ENCODE measurements at regions not wholly inside any gene's neighbourhood (a gene's known extent, or its start where the extent isn't known, plus 50 kb on each side); places are given as distances from the start of the nearest gene placed in this dataset.

- peak; percentile 69 for FAIRE-seq
- TF ChIP-seq POLR2A (IDR thresholded peaks at IDR 0.05; ENCODE audit: low read depth, low read length): no peak
- no peak for TF ChIP-seq PAX5 (IDR thresholded peaks at IDR 0.05; ENCODE audit: insufficient read depth, low read length, severe bottlenecking)
- TF ChIP-seq TAF1 (IDR thresholded peaks at IDR 0.05; ENCODE audit: low read depth, low read length): no peak
- TF ChIP-seq SPI1 (IDR thresholded peaks at IDR 0.05; ENCODE audit: low read depth, low read length): peak; percentile 56
- no peak for TF ChIP-seq POU2F2 (IDR thresholded peaks at IDR 0.05; ENCODE audit: low read depth, low read length)
- no peak for TF ChIP-seq POLR2AphosphoS5 (IDR thresholded peaks at IDR 0.05; ENCODE audit: low read depth, low read length)
- peak; percentile 15 for DNase-seq (ENCODE audit: insufficient read length, low spot score)
Measured at GRCh38 chr11:15819679-15820286, 536.6 kb downstream of the SOX6 start.

GRCh38 chr11:15821451-15821850 lies 534.9 kb downstream of the SOX6 start:
- DNase-seq (ENCODE audit: insufficient read length, low spot score) (no peak), FAIRE-seq (no peak)
- no peak for TF ChIP-seq SPI1 (IDR thresholded peaks at IDR 0.05; ENCODE audit: low read depth, low read length)
- no peak for TF ChIP-seq TAF1 (IDR thresholded peaks at IDR 0.05; ENCODE audit: low read depth, low read length)

- DNase-seq (ENCODE audit: insufficient read length, low spot score) (no peak), FAIRE-seq (no peak)
- TF ChIP-seq PAX5 (IDR thresholded peaks at IDR 0.05; ENCODE audit: insufficient read depth, low read length, severe bottlenecking) (no peak), TAF1 (IDR thresholded peaks at IDR 0.05; ENCODE audit: low read depth, low read length) (no peak), SPI1 (IDR thresholded peaks at IDR 0.05; ENCODE audit: low read depth, low read length) (no peak)
Measured at GRCh38 chr11:15824060-15824459, 532.3 kb downstream of the SOX6 start.

- no peak for DNase-seq (ENCODE audit: insufficient read length, low spot score)
- TF ChIP-seq TAF1 (IDR thresholded peaks at IDR 0.05; ENCODE audit: low read depth, low read length) (no peak), SPI1 (IDR thresholded peaks at IDR 0.05; ENCODE audit: low read depth, low read length) (no peak), POLR2A (IDR thresholded peaks at IDR 0.05; ENCODE audit: low read depth, low read length) (no peak), POLR2AphosphoS5 (IDR thresholded peaks at IDR 0.05; ENCODE audit: low read depth, low read length) (no peak), POU2F2 (IDR thresholded peaks at IDR 0.05; ENCODE audit: low read depth, low read length) (no peak), PAX5 (IDR thresholded peaks at IDR 0.05; ENCODE audit: insufficient read depth, low read length, severe bottlenecking) (no peak)
Measured at GRCh38 chr11:15825976-15826650, 530.2 kb downstream of the SOX6 start.

GRCh38 chr11:15826826-15827225 lies 529.5 kb downstream of the SOX6 start:
- FAIRE-seq: no peak
- peak; percentile 5 for DNase-seq (ENCODE audit: insufficient read length, low spot score)
- TF ChIP-seq POLR2AphosphoS5 (IDR thresholded peaks at IDR 0.05; ENCODE audit: low read depth, low read length) (no peak), POLR2A (IDR thresholded peaks at IDR 0.05; ENCODE audit: low read depth, low read length) (no peak), TAF1 (IDR thresholded peaks at IDR 0.05; ENCODE audit: low read depth, low read length) (no peak), PAX5 (IDR thresholded peaks at IDR 0.05; ENCODE audit: insufficient read depth, low read length, severe bottlenecking) (no peak), POU2F2 (IDR thresholded peaks at IDR 0.05; ENCODE audit: low read depth, low read length) (no peak), SPI1 (IDR thresholded peaks at IDR 0.05; ENCODE audit: low read depth, low read length) (no peak)

More at GRCh38 chr11:15825976-15826650, 530.2 kb downstream of the SOX6 start:
- no peak for FAIRE-seq

GRCh38 chr11:15828215-15828853 lies 528.0 kb downstream of the SOX6 start:
- DNase-seq (ENCODE audit: insufficient read length, low spot score) (no peak), FAIRE-seq (no peak)
- TF ChIP-seq POLR2AphosphoS5 (IDR thresholded peaks at IDR 0.05; ENCODE audit: low read depth, low read length) (no peak), SPI1 (IDR thresholded peaks at IDR 0.05; ENCODE audit: low read depth, low read length) (no peak), TAF1 (IDR thresholded peaks at IDR 0.05; ENCODE audit: low read depth, low read length) (no peak), POU2F2 (IDR thresholded peaks at IDR 0.05; ENCODE audit: low read depth, low read length) (no peak), POLR2A (IDR thresholded peaks at IDR 0.05; ENCODE audit: low read depth, low read length) (no peak), PAX5 (IDR thresholded peaks at IDR 0.05; ENCODE audit: insufficient read depth, low read length, severe bottlenecking) (no peak)

- no peak for TF ChIP-seq POU2F2 (IDR thresholded peaks at IDR 0.05; ENCODE audit: low read depth, low read length)
- no peak for TF ChIP-seq POLR2AphosphoS5 (IDR thresholded peaks at IDR 0.05; ENCODE audit: low read depth, low read length)
- TF ChIP-seq PAX5 (IDR thresholded peaks at IDR 0.05; ENCODE audit: insufficient read depth, low read length, severe bottlenecking): no peak
- TF ChIP-seq SPI1 (IDR thresholded peaks at IDR 0.05; ENCODE audit: low read depth, low read length): peak; percentile 70
- TF ChIP-seq POLR2A (IDR thresholded peaks at IDR 0.05; ENCODE audit: low read depth, low read length): no peak
- no peak for TF ChIP-seq TAF1 (IDR thresholded peaks at IDR 0.05; ENCODE audit: low read depth, low read length)
- FAIRE-seq (no peak), DNase-seq (ENCODE audit: insufficient read length, low spot score) (no peak)
Measured at GRCh38 chr11:15829312-15829711, 527.0 kb downstream of the SOX6 start.

GRCh38 chr11:15830741-15831428 lies 525.5 kb downstream of the SOX6 start:
- FAIRE-seq: no peak

GRCh38 chr11:15835788-15836411 lies 520.4 kb downstream of the SOX6 start:
- DNase-seq (ENCODE audit: insufficient read length, low spot score) (no peak), FAIRE-seq (no peak)
- TF ChIP-seq PAX5 (IDR thresholded peaks at IDR 0.05; ENCODE audit: insufficient read depth, low read length, severe bottlenecking) (no peak), POLR2AphosphoS5 (IDR thresholded peaks at IDR 0.05; ENCODE audit: low read depth, low read length) (no peak), SPI1 (IDR thresholded peaks at IDR 0.05; ENCODE audit: low read depth, low read length) (no peak), TAF1 (IDR thresholded peaks at IDR 0.05; ENCODE audit: low read depth, low read length) (no peak), POU2F2 (IDR thresholded peaks at IDR 0.05; ENCODE audit: low read depth, low read length) (no peak), POLR2A (IDR thresholded peaks at IDR 0.05; ENCODE audit: low read depth, low read length) (no peak)

More at GRCh38 chr11:15830741-15831428, 525.5 kb downstream of the SOX6 start:
- DNase-seq (ENCODE audit: insufficient read length, low spot score): no peak
- TF ChIP-seq POLR2A (IDR thresholded peaks at IDR 0.05; ENCODE audit: low read depth, low read length) (no peak), PAX5 (IDR thresholded peaks at IDR 0.05; ENCODE audit: insufficient read depth, low read length, severe bottlenecking) (no peak), POU2F2 (IDR thresholded peaks at IDR 0.05; ENCODE audit: low read depth, low read length) (no peak), SPI1 (IDR thresholded peaks at IDR 0.05; ENCODE audit: low read depth, low read length) (no peak), POLR2AphosphoS5 (IDR thresholded peaks at IDR 0.05; ENCODE audit: low read depth, low read length) (no peak), TAF1 (IDR thresholded peaks at IDR 0.05; ENCODE audit: low read depth, low read length) (no peak)
